Neural cell (in vitro differentiated cells): ENCODE measurements at regions not wholly inside any gene's neighbourhood (a gene's known extent, or its start where the extent isn't known, plus 50 kb on each side); places are given as distances from the start of the nearest gene placed in this dataset.

ENCODE experiments used
- CTCF ChIP-seq: fragments of 450-650 bp; IDR thresholded peaks from 2 replicates; pipeline ENCODE4 v1.5.1; 2014; ENCODE audit warnings: antibody characterized with exemption, mild to moderate bottlenecking, moderate library complexity; ENCODE audit not compliant: poor library complexity, severe bottlenecking
- EP300 ChIP-seq: fragments of 450-650 bp; conservative IDR thresholded peaks from 2 replicates; pipeline ENCODE4 v1.6.1; 2014; ENCODE audit warnings: antibody characterized with exemption, mild to moderate bottlenecking, moderate library complexity; ENCODE audit not compliant: poor library complexity, severe bottlenecking
- EZH2 ChIP-seq: fragments of 200-600, 300-800 bp; shearing (Covaris generic), sonication (generic); IDR thresholded peaks from 2 replicates; pipeline ENCODE4 v1.6.1; 2014; ENCODE audit warnings: antibody characterized with exemption, low read length, borderline replicate concordance, mild to moderate bottlenecking; ENCODE audit not compliant: insufficient read depth, poor library complexity, severe bottlenecking
- RAD21 ChIP-seq: fragments of 450-650 bp; conservative IDR thresholded peaks from 2 replicates; pipeline ENCODE4 v1.6.1; 2014; ENCODE audit warnings: antibody characterized with exemption, mild to moderate bottlenecking, moderate library complexity

GRCh38 chr13:104473936-104474335, 1407.7 kb upstream of the SLC10A2 start:
- TF ChIP-seq EP300 (no peak), CTCF (no peak), EZH2 (no peak), RAD21 (no peak)
